Activated CD4-positive, alpha-beta T cell treated with anti-CD3 and anti-CD28 coated beads, Interleukin-2, amount 50 U/mL, for 1 hour (primary cell): ENCODE measurements at regions not wholly inside any gene's neighbourhood (a gene's known extent, or its start where the extent isn't known, plus 50 kb on each side); places are given as distances from the start of the nearest gene placed in this dataset.
"Not testable (repeated sequence)": the region's sequence is repeated elsewhere in the genome, so short reads cannot be mapped to it uniquely, and the experiment has no call there.

Experiments
- DNase-seq: peaks from one replicate; pipeline ENCODE4 v3.0.0-alpha.2; 2020

DNA sequence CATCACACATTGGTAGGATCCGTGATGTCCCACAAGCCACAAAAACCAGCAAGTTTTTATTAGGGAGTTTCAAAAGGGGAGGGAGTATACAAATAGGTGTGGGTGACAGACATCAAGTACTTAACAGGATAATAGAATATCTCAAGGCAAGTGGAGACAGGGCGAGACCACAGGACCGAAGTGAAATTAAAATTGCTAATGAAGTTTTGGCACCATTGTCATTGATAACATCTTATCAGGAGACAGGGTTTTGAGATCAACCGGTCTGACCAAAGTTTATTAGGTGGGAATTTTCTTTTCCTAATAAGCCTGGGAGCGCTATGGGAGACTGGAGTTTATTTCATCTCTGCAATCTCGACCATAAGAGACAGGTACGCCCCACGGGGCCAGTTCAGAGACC lies 178.5 kb downstream of the OTOP1 start:
- DNase-seq = not testable (repeated sequence)

DNA sequence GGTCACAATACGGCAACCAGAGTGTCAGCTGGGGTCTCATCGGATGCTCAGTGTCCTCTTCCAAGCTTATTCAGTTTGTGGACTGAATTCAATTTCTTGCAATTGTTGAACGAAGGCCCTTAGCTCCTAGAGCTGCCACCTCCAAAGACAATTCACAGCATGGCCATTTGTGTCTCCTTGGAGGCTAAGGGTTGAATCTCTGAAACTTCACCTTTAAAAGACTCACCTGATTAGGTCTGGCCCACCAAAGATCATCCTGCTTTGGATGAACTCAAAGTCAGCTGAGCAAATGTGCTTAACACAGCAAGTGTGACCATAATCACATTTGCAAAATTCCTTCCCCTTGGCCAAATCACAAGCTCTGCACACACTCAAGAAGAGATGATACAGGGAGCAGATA lies 175.9 kb downstream of the OTOP1 start:
- not testable (repeated sequence) for DNase-seq

DNA sequence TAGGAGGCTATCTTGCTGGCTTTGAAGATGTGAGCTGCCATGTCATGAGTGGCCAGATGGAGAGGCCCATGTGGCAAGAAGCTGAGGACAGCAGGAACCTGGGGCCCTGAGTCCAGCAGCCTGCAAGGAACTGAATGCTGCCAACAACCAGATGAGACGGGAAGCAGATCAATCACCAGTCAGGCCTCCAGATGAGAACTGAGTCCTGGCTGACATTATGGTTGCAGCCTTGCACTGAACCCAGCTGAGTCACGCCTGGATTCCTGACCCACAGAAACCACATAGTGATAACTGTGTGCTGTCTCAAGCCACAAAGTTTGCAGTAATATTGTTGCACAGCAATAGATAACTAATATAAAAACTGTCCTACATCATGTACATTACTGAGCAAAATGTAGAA lies 173.8 kb downstream of the OTOP1 start:
- not testable (repeated sequence) for DNase-seq

DNA sequence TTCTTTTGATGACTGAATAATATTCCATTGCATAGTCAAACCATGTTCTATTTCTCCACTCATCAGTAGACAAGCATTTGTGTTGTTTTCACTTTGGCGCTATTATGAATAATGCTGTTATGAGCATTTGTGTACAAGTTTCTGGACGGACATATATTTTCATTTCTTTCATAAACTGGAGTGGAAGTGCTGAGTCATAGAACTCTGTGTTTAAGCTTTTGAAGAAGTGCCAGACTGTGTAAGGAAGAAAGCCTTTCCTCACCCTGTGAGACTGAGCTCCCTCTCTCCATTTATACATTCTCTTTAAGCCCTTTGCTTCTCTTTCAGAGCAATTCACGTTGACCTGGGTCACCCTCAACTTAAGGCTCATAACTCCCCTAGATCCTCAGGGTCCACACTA lies 169.5 kb downstream of the OTOP1 start:
- DNase-seq = not testable (repeated sequence)

DNA sequence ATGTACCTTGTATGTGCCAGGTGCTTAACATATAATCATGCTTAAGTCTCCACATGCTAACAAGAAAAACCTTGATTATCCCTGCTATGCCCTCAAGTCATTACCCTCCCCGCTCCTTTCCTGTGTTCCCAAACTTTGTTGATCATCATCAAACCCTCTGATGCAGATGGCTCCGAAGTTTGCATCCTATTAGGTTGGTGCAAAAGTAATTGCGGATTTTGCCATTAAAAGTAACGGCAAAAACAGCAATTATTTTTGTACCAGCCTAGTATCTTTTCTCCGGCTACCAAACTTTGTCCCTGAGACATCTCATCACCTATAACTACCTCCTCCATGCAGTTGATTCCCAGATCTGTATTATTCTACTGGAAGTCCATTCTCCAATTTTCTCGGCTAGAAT lies 142.6 kb downstream of the OTOP1 start:
- not testable (repeated sequence) for DNase-seq

DNA sequence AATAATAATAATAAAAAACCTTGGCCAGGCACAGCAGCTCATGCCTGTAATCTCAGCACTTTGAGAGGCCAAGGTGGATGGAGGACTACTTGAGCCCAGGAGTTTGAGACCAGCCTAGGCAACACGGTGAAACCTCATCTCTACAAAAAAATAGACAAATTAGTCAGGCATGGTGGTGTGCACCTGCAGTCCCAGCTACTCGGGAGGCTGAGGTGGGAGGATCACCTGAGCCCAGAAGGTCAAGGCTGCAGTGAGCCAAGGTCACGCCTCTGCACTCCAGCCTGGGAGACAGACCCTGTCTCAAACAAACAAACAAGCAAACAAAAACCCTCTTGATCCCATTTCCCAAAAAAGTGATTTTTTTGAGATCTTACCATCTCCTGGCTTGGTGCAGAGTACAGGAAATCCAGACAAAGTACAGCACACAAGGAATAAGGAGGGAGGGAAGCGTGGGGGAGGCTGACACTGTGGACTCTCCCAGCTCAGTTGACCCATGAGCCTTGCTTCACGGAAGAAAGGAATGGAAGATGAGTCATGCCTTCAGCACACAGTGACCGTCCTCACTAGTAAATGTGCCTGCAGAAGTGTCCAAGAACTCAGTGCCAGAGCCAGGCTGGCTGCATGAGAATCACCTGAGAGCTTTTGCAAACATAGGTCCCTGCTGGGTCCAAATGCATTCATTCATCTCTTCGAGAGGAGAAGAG lies 136.9 kb downstream of the OTOP1 start:
- DNase-seq = not testable (repeated sequence)

DNA sequence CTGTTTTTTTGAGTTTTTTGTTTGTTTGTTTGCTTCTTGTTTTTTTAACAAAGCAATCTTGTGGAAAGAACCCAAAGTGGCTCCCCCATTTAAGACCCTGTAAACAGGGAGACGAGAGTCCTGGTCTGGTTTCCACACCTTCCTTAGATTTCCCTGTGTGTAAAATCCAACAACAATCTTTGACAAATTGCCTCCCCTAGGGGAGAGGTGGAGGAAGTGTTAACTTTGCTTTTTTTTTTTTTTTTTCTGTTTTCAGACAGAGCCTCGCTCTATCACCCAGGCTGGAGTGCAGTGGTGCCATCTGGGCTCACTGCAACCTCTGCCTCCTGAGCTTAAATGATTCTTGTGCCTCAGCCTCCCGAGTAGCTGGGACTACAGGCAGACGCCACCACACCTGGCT lies 136.0 kb downstream of the OTOP1 start:
- not testable (repeated sequence) for DNase-seq

DNA sequence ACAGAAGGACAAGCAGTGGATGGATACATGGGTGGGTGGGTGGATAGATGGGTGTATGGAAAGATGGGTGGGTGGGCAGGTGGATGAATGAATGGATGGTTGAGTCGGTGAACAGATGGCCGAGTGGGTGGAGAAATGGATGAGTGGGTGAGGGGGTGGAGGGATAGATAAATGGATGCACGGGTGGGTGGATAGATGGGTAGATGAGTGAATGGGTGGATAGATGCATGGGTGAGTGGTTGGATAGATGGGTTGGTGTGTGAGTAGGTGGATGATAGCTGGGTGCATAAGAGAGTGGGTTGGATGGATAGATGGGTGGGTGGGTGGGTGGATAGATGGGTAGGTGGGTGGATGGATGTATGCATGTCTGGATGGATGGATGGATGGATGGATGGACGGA lies 134.6 kb downstream of the OTOP1 start:
- DNase-seq = not testable (repeated sequence)

DNA sequence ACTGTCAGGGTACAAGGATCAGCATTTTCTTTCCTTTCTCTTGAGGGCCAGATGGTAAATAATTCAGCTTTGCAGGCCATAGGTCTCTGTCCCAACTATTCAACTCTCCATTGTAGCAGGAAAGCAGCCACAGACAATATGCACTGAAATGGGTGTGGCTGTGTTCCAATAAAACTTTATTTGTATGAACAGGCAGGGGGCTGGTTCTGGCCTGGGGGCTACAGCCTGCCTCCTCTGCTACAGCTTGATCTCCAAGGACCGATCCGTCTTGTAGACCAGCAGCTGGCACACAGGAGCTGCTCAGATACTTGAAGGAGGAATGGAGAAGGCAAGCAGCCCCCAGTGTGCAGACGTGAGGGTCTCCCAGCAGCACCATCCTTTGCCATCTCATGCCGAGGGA lies 127.1 kb downstream of the OTOP1 start:
- not testable (repeated sequence) for DNase-seq

DNA sequence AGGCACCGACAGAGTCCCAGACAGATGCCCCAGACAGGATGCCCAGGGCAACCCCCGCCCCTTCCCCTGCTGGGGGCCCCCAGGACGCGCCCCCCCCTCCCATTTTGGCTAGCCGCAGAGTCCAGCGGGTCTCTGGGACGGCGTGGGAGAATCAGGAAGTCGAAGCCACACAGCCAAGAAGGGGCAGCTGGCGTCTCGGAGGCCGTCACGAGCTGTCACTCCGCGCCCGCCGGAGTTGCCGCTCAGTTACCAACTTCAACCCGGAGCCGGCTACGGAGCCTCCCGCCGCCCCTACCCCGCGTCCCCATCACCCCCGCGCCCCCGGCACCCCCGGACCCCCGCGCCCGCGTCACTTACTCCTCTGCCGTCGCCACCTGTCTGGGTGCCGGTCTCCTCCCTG lies 119.8 kb downstream of the OTOP1 start:
- DNase-seq = not testable (repeated sequence)

DNA sequence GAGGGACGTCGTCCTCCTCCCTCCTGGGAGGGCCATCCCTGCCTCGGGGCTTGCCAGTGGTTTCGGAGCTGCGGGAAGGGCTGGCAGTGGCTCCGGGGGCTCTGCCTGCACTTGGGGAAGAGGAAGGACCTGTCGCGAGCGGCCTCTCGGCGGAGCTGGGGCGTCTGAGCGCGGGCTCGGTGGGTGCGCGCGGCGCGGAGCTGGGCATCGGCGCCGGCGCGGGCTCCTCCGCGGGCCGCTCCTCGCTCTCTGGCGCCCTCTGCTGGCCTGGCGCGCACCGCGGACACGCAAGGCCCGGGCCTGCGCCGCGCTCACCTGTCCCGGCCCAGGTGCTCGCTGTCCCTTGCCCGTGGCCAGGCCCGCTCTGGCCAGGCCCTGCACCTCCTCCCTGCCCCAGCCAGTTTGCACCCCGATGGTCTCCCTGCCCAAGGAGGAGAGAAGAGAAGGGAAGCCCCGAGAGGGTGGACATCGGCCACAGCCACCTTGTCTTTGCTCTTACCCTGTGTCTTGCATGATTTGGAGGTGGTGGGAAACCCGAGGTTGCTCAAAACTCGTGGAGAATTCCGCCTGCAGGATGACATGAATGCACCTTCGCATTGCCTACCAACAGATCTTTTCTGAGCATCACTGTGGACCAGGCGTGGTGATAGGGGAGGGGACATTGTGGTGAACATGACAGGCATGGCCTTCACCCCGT lies 119.2 kb downstream of the OTOP1 start:
- DNase-seq = peak; percentile 74

DNA sequence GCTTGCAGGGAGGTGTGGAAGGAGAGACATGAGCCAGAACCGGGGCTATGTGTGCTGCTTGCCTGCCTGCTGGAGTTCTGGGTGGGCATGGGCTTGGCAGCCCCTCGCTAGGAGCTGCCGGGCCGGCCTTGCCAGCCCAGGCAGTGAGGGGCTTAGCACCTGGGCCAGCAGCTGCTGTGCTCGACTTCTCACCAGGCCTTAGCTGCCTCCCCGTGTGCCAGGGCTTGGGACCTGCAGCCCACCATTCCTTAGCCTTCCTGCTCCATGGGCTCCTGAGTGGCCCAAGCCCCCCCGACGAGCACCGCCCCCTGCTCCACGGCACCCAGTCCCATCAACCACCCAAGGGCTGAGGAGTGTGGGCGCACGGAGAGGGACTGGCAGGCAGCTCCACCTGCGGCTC lies 111.3 kb downstream of the OTOP1 start:
- not testable (repeated sequence) for DNase-seq

DNA sequence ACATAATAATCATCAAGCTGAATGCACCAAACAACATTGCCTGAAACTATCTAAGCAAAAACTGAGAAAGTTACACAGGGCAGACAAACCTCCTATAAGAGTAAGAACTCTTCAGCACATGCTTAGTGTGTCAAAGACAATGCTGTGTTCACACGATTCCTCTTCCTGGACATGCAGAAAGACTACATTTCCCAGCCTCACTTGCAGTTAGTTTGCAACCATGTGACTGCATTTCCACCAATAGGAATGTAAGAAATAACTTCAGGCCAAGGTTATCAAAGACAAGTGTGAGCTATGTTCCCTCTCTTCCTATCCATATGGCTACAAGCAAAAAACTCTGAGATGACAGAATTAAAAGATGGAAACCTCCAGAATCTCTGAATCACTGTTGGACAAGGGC lies 109.8 kb downstream of the OTOP1 start:
- DNase-seq = not testable (repeated sequence)

DNA sequence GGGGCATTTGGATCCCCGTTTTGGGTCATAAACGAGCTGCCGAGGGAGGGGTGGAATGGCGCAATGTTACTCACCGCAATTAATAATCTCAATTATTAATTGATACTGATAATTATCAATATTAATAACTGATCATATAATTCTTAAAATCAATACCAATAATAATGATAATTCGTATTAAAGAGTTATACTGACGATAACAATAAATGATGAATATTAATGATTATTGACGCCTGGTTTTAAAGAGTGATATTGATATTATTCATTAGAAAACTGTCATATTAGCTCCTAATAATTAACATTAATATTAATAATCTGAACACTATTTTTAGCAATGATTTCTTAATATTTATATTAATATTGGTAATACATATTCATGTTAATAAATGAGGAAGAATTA lies 92.4 kb downstream of the OTOP1 start:
- not testable (repeated sequence) for DNase-seq

DNA sequence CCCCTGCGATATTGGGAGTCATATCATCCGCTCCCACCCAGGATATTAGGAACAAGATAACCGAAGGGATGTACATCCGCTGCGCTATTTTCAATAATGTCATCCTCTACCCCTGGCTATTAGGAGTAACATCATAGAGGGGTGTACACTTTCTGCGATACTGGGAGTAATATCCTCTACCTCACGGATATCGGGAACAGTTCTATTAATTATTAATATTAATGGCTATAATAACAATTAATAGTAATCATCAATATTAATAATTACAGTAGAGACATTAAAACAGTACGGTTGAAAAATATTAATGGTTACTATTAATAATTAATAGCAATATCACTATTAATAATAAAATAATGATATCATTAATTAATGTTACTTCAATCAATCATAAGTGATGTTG lies 90.1 kb downstream of the OTOP1 start:
- not testable (repeated sequence) for DNase-seq
